ENCODE measurements at regions not wholly inside any gene's neighbourhood (a gene's known extent, or its start where the extent isn't known, plus 50 kb on each side); places are given as distances from the start of the nearest gene placed in this dataset.
A peak's percentile ranks its signal among the peaks of the same experiment; 100 is the strongest.

DNA sequence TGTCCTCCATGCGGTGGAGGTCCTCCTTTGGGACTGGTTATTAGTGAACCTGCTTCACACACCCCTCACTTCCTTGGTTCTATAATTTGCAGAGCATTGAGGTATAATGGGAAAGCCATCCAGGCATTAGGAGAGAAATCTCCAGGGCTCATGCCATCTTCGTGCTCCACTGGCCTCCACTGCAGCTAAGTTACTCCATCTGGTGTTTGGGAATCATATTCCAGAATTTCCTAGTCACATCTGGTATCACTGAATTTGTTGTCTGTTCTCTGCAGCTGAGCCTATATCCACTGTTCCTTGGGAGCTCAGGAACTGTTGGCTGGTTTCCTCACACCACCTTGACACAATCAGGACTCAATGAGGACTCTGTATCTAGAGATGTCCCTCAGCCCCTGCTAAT is 173.0 kb upstream of the TSHZ2 start:
- ATAC-seq (no peak), DNase-seq (no peak)
- Histone ChIP-seq H3K4me1 (ENCODE audit: control insufficient read depth, insufficient read depth, low read length) (no peaks in the 10 kb centered on the region), H3K4me3 (ENCODE audit: low read length) (no peak overlapping the region), H3K27me3 (ENCODE audit: control insufficient read depth, insufficient read depth) (no peaks in the 10 kb centered on the region), H3K27ac (ENCODE audit: low read length) (no peak overlapping the region), H3K9me3 (ENCODE audit: control insufficient read depth, low read length) (no peaks in the 10 kb centered on the region)
- WGBS: 80% methylated on average over 2 of the region's 2 CpGs
- intact Hi-C loops (cut with DNase I): no loop called here

DNA sequence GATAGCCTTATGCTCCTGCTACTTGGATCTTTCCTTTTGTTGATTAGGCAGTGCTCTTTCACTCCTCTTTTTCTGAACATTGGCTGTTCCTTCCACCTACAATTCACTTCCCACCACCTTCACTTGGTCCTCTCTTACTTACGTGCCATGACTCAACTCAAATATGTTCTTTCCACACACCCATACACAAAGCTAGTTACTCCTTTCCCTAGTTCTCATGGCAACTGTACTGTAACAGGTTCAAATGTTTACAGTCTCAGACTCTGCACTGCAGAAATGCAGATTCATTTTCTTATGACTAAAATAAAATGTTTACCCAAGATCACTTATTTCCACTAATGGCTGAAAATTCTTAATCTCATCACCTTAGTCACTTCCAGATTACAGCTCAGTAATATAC is 174.0 kb upstream of the TSHZ2 start:
- 90% methylated on average over 1 of the region's 1 CpG for WGBS
- H3K4me3 ChIP-seq (ENCODE audit: low read length): no peak overlapping the region
- no peaks in the 10 kb centered on the region for H3K4me1 ChIP-seq (ENCODE audit: control insufficient read depth, insufficient read depth, low read length)
- no peak overlapping the region for H3K27ac ChIP-seq (ENCODE audit: low read length)
- ATAC-seq (no peak), DNase-seq (no peak)
- no peaks in the 10 kb centered on the region for H3K27me3 ChIP-seq (ENCODE audit: control insufficient read depth, insufficient read depth)
- no peaks in the 10 kb centered on the region for H3K9me3 ChIP-seq (ENCODE audit: control insufficient read depth, low read length)
- intact Hi-C loops (cut with DNase I): no loop called here

DNA sequence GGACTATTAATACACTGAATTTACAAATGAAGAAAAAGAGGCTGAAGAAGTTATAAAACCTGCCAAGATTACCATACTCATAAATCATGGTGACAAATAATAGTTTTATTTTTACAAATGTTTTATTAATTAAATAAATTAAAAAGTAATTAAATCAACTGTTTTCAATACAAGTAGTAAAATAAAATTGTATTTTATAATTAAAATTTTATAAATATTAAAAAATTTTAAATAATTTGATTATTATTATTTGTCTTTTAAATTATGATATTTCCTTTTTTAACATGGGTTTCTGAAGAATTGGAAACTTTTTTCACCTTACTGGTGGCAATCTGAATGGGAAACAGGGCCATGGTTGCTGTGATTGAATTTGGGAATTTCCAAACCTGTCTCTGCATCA is 177.3 kb upstream of the TSHZ2 start:
- Histone ChIP-seq H3K27ac (ENCODE audit: low read length) (no peak overlapping the region), H3K4me3 (ENCODE audit: low read length) (no peak overlapping the region), H3K9me3 (ENCODE audit: control insufficient read depth, low read length) (no peaks in the 10 kb centered on the region), H3K4me1 (ENCODE audit: control insufficient read depth, insufficient read depth, low read length) (no peaks in the 10 kb centered on the region), H3K27me3 (ENCODE audit: control insufficient read depth, insufficient read depth) (no peaks in the 10 kb centered on the region)
- no peak for ATAC-seq
- intact Hi-C loops (cut with DNase I): no loop called here
- no peak for DNase-seq

DNA sequence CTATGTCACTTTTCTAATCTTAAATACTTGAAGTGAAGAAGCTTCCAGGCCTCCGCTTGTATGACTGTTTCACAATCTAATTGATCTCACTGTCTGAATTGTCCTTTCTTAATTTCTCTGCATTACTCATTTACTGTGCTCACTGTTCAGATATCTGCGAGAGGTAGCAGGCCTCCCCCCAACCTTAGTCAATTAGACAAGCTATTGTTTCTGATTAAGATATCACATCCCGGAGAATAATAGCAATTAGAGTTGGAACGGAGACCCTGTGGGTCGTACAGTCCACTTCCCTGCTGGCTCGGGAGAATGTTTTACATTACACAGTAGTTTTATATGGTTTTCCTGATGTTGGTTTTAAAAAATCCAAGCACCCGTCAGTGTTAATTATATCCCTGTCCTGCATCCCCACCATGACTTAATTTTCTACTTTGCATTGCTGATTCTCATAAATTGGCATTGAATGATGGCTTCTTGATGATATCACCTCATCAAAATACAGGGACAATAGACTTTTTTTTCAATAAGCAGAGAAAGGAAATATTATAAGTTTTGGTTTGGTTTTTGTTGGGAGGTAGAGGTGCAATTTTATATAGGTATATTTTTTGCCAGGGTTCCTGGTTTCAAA is 178.7 kb upstream of the TSHZ2 start:
- DNase-seq: no peak
- Histone ChIP-seq H3K9me3 (ENCODE audit: control insufficient read depth, low read length) (no peaks in the 10 kb centered on the region), H3K27me3 (ENCODE audit: control insufficient read depth, insufficient read depth) (no peaks in the 10 kb centered on the region), H3K27ac (ENCODE audit: low read length) (no peak overlapping the region), H3K4me3 (ENCODE audit: low read length) (no peak overlapping the region), H3K4me1 (ENCODE audit: control insufficient read depth, insufficient read depth, low read length) (no peaks in the 10 kb centered on the region)
- no peak for ATAC-seq
- WGBS: 73% methylated on average over 7 of the region's 7 CpGs
- intact Hi-C loops (cut with DNase I): no loop called here

DNA sequence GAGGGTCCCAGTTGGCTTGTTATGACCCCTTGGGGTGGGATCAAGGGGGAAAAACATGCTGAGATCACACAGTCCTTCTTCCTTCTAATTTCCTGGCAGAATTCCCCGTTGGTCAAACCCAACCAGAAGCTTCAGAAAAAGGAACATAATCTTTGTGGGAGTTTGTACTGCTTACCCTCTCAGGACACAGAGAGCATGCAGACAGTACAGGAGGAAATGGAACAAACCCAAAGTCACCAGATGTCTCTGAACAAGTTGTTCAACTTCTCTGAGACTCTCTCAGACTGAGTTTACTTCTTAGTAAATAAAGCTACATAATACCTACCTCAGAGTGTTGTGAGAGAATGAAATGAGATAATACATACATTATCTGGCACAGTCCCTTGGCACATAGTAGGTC is 181.1 kb upstream of the TSHZ2 start:
- H3K4me3 ChIP-seq (ENCODE audit: low read length): no peak overlapping the region
- H3K9me3 ChIP-seq (ENCODE audit: control insufficient read depth, low read length): no peaks in the 10 kb centered on the region
- H3K4me1 ChIP-seq (ENCODE audit: control insufficient read depth, insufficient read depth, low read length): no peaks in the 10 kb centered on the region
- 38% methylated on average over 1 of the region's 1 CpG for WGBS
- DNase-seq: no peak
- intact Hi-C loops (cut with DNase I): no loop called here
- H3K27ac ChIP-seq (ENCODE audit: low read length): no peak overlapping the region
- H3K27me3 ChIP-seq (ENCODE audit: control insufficient read depth, insufficient read depth): no peaks in the 10 kb centered on the region
- ATAC-seq: no peak

DNA sequence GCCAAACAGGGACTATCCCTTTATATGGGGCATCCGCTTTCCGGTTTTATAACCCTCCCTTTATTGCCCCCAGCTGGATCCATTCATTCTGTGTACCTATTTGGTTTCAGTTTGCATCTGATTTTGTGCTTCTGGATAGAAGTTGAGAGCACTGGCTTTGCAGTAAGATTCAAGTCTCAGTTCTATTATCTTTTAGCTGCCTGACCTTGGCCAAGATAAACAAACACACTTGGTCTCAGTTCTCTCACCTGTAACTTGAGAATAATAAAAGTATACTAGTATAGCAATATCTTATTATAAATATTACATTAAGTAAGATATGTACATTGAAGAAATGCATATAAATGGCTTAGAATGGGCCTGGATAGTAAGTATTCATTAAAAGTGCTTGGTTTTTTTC is 182.4 kb upstream of the TSHZ2 start:
- no peak for ATAC-seq
- 88% methylated on average over 2 of the region's 2 CpGs for WGBS

DNA sequence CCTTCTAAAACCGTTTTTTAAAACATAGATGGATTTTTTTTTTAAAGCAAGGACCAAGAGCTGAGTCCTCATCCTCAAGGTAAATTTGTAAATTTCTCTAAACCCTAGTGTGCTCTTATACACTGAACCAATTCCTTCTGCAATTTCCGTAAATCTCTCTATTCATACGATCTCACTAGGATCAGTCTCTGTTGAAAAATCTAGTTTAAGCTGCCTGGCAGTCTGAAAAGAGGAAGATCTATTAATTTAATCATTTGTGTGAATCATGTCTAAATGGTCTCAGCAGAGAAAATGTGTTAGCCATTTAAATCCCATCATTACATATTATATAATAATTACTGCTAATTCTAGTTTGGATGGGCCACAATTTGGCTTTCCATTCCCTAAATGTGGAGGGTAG is 184.2 kb upstream of the TSHZ2 start:
- Histone ChIP-seq H3K27ac (ENCODE audit: low read length) (no peak overlapping the region), H3K9me3 (ENCODE audit: control insufficient read depth, low read length) (no peaks in the 10 kb centered on the region), H3K4me1 (ENCODE audit: control insufficient read depth, insufficient read depth, low read length) (no peaks in the 10 kb centered on the region), H3K27me3 (ENCODE audit: control insufficient read depth, insufficient read depth) (no peaks in the 10 kb centered on the region), H3K4me3 (ENCODE audit: low read length) (no peak overlapping the region)
- no peak for ATAC-seq
- no peak for DNase-seq
- 75% methylated on average over 3 of the region's 3 CpGs for WGBS
- intact Hi-C loops (cut with DNase I): no loop called here

More for the DNA sequence above, 182.4 kb upstream of the TSHZ2 start:
- H3K4me3 ChIP-seq (ENCODE audit: low read length): no peak overlapping the region
- intact Hi-C loops (cut with DNase I): no loop called here
- no peaks in the 10 kb centered on the region for H3K27me3 ChIP-seq (ENCODE audit: control insufficient read depth, insufficient read depth)
- DNase-seq: no peak
- H3K27ac ChIP-seq (ENCODE audit: low read length): no peak overlapping the region
- no peaks in the 10 kb centered on the region for H3K4me1 ChIP-seq (ENCODE audit: control insufficient read depth, insufficient read depth, low read length)
- no peaks in the 10 kb centered on the region for H3K9me3 ChIP-seq (ENCODE audit: control insufficient read depth, low read length)

DNA sequence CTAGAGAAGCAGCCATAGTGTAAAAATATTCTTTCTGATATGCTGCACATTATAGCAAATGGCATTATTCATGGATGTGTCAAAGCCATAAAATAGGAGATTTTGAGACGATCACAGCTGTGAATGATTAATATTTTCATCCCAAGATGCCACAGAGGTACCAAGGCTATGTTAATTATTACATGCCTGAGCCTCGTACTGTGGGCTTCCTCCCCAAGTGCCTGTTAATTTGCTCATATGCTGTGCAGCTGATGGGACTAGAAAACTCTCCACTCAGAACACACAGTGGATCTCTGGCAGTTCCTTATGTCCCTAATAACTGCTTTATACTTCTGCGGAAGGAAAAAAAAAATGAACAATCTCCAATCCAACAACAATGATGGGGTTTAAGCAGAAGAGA is 184.9 kb upstream of the TSHZ2 start:
- 77% methylated on average over 3 of the region's 3 CpGs for WGBS

DNA sequence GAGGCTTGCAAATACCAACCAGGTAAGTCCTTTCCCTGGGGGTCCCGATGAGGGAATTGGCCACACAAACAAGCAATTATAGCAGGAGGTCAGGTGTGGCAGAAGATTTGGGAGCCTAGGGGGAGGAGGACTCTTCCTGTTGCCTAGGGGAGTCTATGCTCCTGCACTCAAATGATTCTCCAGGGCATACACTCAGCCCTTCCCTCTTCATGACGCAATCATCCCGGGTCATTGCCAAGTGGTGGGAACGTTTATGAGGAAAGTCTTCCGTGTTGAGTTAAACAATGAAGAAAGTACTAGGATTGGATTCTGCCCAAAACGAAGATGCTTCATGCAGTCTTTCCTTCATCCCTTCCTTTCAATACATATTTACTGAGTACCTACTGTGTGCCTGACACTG is 186.5 kb upstream of the TSHZ2 start:
- H3K4me3 ChIP-seq (ENCODE audit: low read length): no peak overlapping the region
- 60% methylated on average over 6 of the region's 6 CpGs for WGBS
- DNase-seq (peak in 2 of 3 donors; percentile 38 to 51), ATAC-seq (peak in 1 of 2 donors; percentile 31)
- intact Hi-C loops (cut with DNase I): no loop called here
- no peaks in the 10 kb centered on the region for H3K9me3 ChIP-seq (ENCODE audit: control insufficient read depth, low read length)
- no peak overlapping the region for H3K27ac ChIP-seq (ENCODE audit: low read length)
- no peaks in the 10 kb centered on the region for H3K27me3 ChIP-seq (ENCODE audit: control insufficient read depth, insufficient read depth)
- H3K4me1 ChIP-seq (ENCODE audit: control insufficient read depth, insufficient read depth, low read length): no peaks in the 10 kb centered on the region

More for the DNA sequence above, 184.9 kb upstream of the TSHZ2 start:
- ATAC-seq (no peak), DNase-seq (no peak)
- Histone ChIP-seq H3K27ac (ENCODE audit: low read length) (no peak overlapping the region), H3K4me1 (ENCODE audit: control insufficient read depth, insufficient read depth, low read length) (no peaks in the 10 kb centered on the region), H3K27me3 (ENCODE audit: control insufficient read depth, insufficient read depth) (no peaks in the 10 kb centered on the region), H3K4me3 (ENCODE audit: low read length) (no peak overlapping the region), H3K9me3 (ENCODE audit: control insufficient read depth, low read length) (no peaks in the 10 kb centered on the region)
- intact Hi-C loops (cut with DNase I): no loop called here

DNA sequence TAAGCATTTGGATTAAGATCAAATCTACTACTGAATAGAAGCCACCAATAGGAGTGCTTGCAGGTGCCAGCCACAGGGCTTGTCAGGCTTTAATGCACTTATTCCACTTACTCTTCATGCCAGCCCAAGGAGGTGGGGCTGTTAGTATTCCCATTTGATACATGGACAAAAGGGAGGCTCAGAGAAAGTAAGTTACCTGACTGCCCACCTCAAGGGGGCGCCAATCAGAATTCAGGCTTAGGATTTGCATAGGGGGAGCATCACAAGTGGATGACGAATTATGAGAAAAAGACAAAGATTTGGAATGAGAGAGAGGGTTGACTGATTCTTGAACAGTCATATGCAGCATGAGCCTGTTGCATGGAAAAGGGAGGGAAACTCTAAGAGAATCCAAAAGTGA is 188.4 kb upstream of the TSHZ2 start:
- H3K9me3 ChIP-seq (ENCODE audit: control insufficient read depth, low read length): no peaks in the 10 kb centered on the region
- no peak overlapping the region for H3K27ac ChIP-seq (ENCODE audit: low read length)
- H3K4me3 ChIP-seq (ENCODE audit: low read length): no peak overlapping the region
- H3K27me3 ChIP-seq (ENCODE audit: control insufficient read depth, insufficient read depth): no peaks in the 10 kb centered on the region
- DNase-seq (no peak), ATAC-seq (no peak)
- intact Hi-C loops (cut with DNase I): no loop called here
- WGBS: 70% methylated on average over 2 of the region's 2 CpGs
- H3K4me1 ChIP-seq (ENCODE audit: control insufficient read depth, insufficient read depth, low read length): no peaks in the 10 kb centered on the region

DNA sequence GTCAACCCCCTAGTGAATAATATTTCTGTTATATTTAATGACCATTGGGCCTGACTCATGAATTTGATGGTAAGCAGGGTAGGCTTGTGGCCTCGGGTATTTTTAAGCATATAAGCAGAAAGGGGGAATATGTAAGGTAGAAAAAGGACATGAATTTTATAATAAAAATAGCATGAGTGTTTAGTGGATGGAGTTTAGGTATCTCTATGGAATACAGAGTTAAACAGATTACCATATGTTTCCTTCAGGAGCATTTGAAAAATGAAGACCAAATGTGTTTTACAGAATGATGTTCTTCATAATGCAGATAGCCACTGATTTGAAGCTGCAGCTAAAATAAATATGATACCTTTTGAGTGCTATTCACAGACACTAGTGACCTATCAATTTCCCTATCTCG is 191.7 kb upstream of the TSHZ2 start:
- DNase-seq (no peak), ATAC-seq (no peak)
- 60% methylated on average over 2 of the region's 2 CpGs for WGBS
- Histone ChIP-seq H3K9me3 (ENCODE audit: control insufficient read depth, low read length) (no peaks in the 10 kb centered on the region), H3K4me1 (ENCODE audit: control insufficient read depth, insufficient read depth, low read length) (no peaks in the 10 kb centered on the region), H3K4me3 (ENCODE audit: low read length) (no peak overlapping the region), H3K27me3 (ENCODE audit: control insufficient read depth, insufficient read depth) (no peaks in the 10 kb centered on the region), H3K27ac (ENCODE audit: low read length) (no peak overlapping the region)
- intact Hi-C loops (cut with DNase I): no loop called here

DNA sequence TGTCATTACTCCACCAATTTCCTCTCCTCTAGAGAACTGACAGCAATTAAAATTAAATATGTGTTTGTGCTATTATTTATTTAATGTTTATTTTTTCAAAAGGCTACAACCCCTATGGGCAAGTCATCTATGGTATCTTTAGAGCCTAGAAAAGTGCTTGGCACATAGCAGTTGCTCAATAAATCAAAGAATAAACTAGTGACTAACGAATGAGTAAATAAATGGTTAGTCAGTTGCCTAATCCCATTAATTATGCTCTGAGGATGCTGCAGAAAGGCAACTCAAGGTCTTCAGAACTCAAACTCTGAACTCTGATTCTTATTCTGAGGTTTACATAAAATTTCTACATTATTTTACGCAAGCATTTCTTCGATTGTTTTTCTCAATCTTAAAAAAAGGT is 193.0 kb upstream of the TSHZ2 start:
- intact Hi-C loops (cut with DNase I): no loop called here
- ATAC-seq (no peak), DNase-seq (no peak)
- H3K27ac ChIP-seq (ENCODE audit: low read length): no peak overlapping the region
- H3K4me1 ChIP-seq (ENCODE audit: control insufficient read depth, insufficient read depth, low read length): no peaks in the 10 kb centered on the region
- H3K27me3 ChIP-seq (ENCODE audit: control insufficient read depth, insufficient read depth): no peaks in the 10 kb centered on the region
- no peaks in the 10 kb centered on the region for H3K9me3 ChIP-seq (ENCODE audit: control insufficient read depth, low read length)
- 92% methylated on average over 3 of the region's 3 CpGs for WGBS
- H3K4me3 ChIP-seq (ENCODE audit: low read length): no peak overlapping the region

Data from right cardiac atrium (tissue), 5 donors.